LNCAP (cell line): ENCODE measurements at regions not wholly inside any gene's neighbourhood (a gene's known extent, or its start where the extent isn't known, plus 50 kb on each side); places are given as distances from the start of the nearest gene placed in this dataset.

ENCODE experiments used
- TF ChIP-seq, protein P1 (sequence below): fragments of 450-650 bp; IDR thresholded peaks from 2 replicates; pipeline ENCODE4 v1.5.1; 2017; ENCODE audit warnings: mild to moderate bottlenecking

DNA sequence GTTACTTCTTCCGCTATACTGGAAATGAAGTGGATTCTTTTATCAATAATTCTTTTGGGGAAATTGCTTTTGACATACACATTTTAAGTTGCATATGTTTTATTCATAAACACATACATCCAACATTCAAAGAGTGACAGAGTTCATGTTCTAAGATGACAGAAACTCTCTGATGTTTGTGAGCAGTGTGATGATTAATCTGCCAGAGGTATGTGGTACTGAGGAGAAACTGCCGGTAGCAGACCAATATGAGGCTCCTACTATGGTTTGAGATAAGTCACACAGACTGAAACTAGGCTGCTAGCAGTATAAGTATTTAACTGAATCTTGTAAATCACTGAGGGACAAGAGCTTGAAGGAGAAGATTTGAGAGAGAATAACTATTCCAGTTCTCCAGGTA is 524.1 kb upstream of the SEMA3D start:
- TF ChIP-seq, protein P1, sequence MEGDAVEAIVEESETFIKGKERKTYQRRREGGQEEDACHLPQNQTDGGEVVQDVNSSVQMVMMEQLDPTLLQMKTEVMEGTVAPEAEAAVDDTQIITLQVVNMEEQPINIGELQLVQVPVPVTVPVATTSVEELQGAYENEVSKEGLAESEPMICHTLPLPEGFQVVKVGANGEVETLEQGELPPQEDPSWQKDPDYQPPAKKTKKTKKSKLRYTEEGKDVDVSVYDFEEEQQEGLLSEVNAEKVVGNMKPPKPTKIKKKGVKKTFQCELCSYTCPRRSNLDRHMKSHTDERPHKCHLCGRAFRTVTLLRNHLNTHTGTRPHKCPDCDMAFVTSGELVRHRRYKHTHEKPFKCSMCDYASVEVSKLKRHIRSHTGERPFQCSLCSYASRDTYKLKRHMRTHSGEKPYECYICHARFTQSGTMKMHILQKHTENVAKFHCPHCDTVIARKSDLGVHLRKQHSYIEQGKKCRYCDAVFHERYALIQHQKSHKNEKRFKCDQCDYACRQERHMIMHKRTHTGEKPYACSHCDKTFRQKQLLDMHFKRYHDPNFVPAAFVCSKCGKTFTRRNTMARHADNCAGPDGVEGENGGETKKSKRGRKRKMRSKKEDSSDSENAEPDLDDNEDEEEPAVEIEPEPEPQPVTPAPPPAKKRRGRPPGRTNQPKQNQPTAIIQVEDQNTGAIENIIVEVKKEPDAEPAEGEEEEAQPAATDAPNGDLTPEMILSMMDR = no peak

DNA sequence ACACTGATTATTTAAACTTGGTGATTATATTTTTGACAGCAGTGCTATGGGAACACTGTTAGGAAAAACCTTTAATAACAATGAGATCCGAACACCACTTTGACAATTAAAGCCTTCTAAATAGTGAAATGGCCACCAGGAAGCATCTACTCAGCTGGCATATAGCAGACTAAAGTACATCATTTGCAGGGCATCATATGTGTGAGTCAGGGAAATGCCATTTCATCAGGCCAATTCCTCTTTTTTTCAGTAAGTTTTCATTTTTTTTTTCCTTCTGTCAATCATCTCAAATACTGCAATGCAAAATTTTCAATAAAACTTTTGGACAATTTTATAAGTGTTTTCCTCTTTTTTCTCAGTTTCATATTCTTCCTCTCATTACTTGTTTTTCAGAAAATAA is 521.4 kb upstream of the SEMA3D start:
- TF ChIP-seq, protein P1 = no peak

DNA sequence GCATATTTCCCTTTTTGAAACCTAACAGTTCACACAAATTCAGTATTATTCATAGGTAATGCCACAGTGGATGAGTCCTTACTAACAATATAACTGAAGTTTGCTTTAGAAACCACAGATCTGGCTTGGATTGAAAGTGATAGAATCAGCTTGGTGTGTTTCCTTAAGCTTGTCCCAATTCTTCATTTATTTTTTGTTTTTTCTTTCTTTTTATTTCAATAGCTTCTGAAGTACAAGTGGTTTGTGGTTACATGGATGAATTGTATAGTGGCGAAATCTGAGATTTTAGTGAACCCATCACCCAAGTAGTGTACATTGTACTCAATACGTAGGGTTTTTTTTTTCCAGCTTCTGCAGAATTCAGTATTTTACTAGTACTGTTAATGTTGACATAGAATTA is 518.2 kb upstream of the SEMA3D start:
- TF ChIP-seq, protein P1 = no peak

DNA sequence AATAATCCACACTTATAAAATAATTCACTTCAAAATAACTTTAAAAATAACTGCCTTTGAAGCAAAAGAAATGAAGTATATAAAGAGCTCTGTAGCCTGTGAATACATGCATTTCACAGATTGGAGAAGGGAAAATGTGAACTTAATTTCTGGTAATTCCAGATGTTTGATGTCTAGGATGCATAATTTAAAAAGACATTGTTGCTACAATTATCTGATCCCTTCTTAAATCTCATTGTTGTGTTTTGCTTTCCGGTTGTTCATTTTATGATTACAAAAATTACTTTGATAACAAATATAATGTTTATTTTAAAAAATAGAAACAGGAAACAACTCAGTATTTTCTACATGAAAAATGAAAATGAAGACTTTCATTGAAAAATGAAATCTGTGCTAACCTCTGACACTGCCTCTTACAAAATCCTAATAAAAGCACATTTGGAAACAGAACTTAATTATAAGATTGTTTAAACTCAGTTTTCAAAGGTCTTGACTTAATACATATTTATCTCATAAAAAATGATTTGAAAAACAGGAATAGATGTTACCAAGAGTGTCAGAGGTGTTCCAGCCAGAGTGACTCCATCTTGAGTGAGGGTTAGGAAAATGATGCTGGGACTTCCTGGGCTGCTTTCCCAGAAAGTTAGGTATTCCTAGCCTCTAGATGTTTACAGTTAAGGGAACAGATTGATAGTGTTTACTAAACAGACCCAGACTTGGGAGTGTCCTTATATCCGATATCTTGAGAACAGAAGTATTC is 516.6 kb upstream of the SEMA3D start:
- TF ChIP-seq, protein P1 = no peak

DNA sequence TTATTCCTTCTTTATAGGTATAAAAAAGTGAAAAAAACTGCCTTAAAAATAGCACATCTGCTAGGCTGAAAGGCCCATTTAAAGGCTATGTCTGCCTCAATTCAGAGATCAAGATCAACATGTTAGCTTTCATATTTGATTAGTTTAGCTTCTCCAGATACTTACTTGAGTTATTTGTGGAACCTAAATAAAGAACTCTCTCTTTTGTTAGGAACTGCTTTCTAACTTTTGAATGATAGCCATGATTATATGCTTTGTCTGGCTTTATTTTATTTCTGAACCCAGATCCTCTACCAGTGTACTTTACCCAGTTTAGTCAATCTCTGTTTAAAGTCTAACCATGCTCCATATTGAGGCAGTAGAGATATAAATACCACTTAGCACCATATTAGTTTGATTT is 515.5 kb upstream of the SEMA3D start:
- TF ChIP-seq, protein P1 = no peak

DNA sequence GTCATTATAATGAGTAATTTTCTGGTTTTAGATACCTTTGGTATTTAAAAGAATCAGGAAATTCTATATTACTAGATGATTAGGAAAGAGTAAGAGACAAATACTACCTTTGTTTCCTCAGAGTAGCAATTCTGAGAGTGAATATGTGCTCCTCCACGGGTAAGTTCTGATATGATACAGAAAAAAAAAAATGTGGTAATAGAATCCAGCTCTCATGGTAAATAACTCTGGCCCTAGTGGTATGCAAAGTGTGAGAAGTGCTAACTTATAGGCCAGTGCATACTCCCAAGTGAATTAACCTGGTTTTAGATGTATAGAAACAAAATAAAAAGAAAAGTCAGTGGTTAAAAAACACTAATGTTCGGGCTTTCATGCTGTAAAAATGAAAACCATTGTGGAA is 512.6 kb upstream of the SEMA3D start:
- TF ChIP-seq, protein P1 = no peak

DNA sequence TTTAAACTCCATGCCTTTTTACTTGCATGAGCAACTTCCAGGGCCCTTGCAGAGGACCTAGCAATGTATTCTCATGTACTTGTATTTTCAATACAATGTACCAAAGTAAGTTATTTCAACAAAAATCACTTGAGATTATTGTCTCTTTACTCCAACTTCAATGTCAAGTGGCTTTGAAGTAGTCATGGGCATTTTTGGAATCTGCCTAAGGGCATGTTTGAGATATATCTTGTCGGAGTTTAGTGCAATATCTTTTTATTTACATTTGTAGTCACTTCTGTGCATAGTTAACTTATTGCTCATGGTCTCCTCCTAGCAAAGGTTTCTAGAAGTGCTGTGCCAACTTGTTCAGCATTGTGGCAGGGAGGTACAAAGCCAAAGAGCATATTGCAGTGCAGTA is 508.7 kb upstream of the SEMA3D start:
- TF ChIP-seq, protein P1 = no peak

DNA sequence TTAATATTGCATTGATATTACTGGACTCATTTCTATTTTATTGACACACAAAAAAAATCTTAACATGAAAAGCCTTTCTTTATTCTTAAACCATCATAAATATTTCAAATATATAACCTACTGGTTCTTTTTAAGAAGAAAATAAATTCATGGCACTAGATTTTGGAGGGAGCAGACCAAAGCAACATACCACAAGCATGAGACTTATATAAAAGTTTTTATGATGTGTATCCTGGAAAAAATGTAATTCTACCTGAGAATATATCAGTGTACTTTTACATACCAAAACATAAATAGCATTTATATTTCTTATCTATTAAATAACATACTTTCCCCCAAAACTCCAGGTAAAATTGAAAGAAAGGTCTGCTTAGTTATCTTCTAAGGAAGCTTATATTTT is 508.2 kb upstream of the SEMA3D start:
- TF ChIP-seq, protein P1 = no peak
